ENCODE measurements at regions not wholly inside any gene's neighbourhood (a gene's known extent, or its start where the extent isn't known, plus 50 kb on each side); places are given as distances from the start of the nearest gene placed in this dataset.
"Not testable (repeated sequence)": the region's sequence is repeated elsewhere in the genome, so short reads cannot be mapped to it uniquely, and the experiment has no call there.

- no peak for DNase-seq
Measured at GRCh38 chr5:38607396-38607795, 51.0 kb upstream of the LIFR start.

GRCh38 chr5:38607930-38608564 is 51.6 kb upstream of the LIFR start:
- DNase-seq: no peak

- DNase-seq: no peak
Measured at GRCh38 chr5:38608874-38609273, 52.4 kb upstream of the LIFR start.

DNA sequence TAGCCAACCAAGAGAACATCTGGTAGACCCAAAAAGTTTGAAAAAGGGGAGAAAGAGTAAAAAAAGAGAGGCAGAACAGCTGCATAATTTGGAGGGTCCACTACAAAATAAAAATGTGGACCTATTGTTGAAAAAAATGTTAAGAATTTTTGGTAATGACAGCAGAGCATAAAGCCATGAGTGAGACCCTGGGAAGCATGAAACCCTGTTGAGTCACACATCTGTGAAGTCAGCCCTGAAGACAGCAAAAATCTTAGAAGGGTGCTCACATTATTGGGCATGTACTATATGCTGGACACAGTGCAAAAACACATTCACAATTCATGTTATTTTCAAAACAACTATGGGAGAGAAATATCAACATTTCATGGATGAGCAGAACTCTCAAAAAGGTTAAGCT is 56.4 kb upstream of the LIFR start:
- no peak for DNase-seq

GRCh38 chr5:38613490-38613889 is 57.0 kb upstream of the LIFR start:
- no peak for DNase-seq

GRCh38 chr5:38613992-38614836 is 57.8 kb upstream of the LIFR start:
- DNase-seq: no peak

DNA sequence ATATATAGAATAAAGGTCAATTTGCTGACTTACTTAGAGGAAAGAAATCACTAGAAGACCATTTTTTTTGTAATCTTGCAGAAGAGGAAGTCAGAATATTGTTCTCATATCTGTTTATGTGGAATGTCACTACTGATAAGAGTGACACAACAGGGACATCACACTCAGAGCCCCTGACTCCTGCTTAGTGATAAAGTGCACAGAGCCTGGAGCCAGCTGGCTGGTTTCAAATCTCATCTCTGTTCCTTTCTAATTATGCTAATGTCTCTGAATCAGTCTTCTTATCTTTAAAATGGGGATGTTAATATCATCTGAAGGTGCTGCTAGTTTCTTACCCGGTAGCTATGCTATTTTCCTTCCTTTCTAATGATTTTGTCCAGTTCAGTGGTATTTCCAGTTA is 58.6 kb upstream of the LIFR start:
- DNase-seq: no peak

DNA sequence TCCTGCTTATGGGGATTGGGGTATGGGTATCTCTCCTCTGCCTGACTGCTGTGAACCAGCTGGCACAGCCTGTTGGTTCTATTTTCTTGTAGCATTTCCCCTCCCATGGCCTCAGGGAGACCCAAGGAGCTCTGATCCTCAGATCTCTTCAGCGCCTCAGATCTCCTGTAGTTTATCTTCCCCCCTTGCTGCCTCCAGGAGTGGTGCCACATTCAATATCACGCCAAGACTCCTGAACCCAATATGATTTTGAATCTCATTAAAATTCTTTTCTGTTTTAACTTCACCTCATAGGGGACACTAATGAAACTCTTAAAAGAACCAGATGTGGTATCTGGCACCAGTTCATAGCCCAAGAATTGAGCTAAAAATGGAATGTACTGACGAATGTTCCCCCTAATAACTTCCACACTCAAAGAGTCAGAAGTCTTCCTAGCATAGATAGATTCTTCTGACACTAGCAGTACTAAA is 59.6 kb upstream of the LIFR start:
- DNase-seq: no peak

DNA sequence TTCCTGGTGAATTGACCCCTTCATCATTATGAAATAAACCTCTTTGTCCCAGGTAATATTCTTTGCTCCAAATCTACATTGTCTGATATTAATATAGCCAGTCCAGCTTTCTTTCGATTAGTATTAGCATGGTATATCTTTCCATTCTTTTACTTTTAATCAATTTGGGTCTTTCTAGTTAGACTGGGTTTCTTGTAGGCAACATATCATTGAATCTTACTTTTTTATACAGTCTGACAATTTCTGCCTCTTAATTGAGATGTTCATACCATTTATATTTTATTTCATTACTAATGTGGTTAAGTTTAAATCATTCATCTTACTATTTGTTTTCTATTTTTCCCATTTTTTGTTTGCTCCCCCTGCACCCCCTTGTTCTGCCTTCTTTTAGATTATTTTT is 61.7 kb upstream of the LIFR start:
- DNase-seq: no peak

DNA sequence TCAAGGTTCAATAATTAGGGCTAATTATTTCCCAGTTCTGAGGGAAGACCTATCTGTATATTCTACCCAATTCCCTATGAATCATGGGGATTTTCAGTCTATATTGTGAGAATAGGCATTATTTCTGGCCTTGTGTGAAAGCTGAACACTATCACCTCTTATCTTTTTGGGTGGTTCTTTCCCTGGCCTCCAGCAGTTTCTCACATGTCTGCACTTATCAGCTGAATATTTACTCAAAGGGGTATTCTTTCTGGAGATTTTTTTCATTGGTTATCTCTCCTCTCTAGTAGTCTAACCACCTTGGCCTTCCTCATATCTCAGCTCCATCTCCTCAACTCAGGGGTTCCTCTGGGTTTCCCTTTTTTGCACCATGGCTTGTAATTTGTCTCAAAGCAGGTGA is 64.9 kb upstream of the LIFR start:
- no peak for DNase-seq

- no peak for DNase-seq
Measured at GRCh38 chr5:38621840-38622437, 65.5 kb upstream of the LIFR start.

- no peak for DNase-seq
Measured at GRCh38 chr5:38622723-38623129, 66.3 kb upstream of the LIFR start.

DNA sequence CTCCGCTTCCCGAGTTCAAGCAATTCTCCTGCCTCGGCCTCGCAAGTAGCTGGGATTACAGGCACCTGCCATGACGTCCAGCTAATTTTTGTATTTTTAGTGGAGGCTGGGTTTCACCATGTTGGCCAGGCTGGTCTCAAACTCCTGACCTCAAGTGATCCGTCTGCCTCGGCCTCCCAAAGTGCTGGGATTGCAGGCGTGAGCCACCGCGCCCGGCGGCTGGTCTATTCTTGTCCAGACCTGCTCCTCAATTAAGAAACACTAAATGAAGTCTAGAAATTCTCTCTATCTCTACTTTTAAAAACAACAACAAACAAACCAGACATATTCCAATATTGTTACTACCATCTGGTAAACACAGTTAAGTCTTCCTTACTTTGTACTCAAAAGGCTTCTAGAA is 68.1 kb upstream of the LIFR start:
- DNase-seq: not testable (repeated sequence)

DNA sequence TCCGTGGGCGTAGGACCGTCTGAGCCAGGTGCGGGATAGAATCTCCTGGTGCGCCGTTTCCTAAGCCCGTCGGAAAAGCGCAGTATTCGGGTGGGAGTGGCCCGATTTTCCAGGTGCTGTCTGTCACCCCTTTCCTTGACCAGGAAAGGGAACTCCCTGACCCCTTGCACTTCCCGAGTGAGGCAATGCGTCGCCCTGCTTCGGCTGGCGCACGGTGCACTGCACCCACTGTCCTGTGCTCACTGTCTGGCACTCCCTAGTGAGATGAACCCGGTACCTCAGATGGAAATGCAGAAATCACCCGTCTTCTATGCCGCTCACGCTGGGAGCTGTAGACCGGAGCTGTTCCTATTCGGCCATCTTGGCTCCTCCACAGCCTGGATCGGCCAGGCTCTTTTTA is 74.9 kb upstream of the LIFR start:
- DNase-seq: not testable (repeated sequence)

- no peak for DNase-seq
Measured at GRCh38 chr5:38634568-38635369, 78.3 kb upstream of the LIFR start.

- no peak for DNase-seq
Measured at GRCh38 chr5:38636626-38637025, 80.2 kb upstream of the LIFR start.

- DNase-seq: no peak
Measured at GRCh38 chr5:38638656-38639055, 82.2 kb upstream of the LIFR start.

GRCh38 chr5:38639377-38640358 is 83.2 kb upstream of the LIFR start:
- no peak for DNase-seq

DNA sequence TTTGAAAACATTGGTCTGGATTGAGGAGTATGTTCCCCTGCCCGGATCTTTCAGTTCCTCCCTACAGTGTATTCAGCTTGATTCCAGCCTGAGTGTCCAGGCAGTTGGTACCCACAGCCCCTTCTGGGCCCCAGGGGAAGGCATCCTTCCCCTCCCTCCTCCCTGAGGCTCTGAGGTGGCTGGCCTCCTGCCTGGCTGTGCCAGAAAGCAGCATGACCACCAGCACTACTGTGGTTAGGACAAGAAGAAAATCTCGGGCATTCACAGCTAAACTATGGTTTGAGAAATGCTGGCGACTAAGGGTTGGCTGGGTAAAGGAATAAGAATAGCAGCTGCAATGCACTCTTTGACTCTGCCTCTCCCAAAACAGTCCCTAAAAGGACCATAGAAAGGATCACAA is 84.6 kb upstream of the LIFR start:
- no peak for DNase-seq

DNA sequence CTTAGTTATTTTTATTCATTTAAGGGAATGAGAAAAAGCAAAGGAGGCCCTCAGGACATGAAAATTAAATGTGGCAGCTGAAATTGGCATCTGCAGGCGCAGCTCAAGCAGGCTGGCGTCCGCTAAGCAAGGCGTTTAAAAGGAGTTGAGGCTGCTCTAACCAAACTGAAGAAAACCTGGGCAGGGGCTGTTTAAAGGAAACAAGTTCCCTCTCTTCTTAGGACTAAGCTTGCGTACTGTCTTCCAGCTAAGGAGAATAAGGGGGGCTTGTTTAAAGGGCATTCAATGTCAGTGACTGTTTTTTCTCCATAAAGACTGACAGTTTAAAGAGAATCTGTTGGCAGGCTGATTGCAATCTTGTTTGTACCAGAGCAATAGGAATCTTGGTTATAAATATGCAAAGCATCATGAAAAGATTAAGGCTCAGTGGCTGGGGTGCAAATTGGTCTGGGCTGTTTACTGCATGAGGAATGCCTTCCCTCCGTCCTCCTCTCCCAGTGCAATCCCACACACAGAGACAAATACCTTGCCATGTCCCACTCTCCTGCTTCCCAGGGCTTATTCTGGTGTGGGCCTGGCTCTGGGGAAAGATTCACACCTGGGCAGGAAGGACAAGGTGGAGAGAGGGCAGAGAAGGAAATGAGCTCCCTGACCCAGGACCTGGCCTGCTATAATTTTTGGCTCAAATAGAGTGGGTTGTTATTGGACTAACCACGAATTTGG is 85.9 kb upstream of the LIFR start:
- no peak for DNase-seq

DNA sequence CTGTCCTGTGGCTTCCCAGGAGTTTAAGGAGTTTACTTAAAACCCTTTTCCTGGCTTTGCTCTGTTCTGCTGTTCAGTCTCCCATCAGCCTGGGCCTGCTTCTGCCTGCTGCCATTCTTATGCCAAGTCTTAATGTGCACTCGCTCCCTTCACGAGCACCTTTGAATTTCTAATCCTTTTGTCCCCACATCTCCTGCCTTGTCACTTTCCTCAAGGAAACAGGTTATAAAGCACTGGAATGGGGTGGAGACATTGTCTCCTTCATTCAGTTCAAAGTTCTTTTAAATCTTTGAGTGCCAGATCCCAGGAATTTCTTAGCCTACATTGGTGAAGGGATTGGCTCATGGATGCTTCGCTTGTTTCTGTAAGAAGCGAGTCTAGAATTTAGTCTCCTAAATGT is 87.2 kb upstream of the LIFR start:
- no peak for DNase-seq
